ENCODE measurements at regions not wholly inside any gene's neighbourhood (a gene's known extent, or its start where the extent isn't known, plus 50 kb on each side); places are given as distances from the start of the nearest gene placed in this dataset.

DNA sequence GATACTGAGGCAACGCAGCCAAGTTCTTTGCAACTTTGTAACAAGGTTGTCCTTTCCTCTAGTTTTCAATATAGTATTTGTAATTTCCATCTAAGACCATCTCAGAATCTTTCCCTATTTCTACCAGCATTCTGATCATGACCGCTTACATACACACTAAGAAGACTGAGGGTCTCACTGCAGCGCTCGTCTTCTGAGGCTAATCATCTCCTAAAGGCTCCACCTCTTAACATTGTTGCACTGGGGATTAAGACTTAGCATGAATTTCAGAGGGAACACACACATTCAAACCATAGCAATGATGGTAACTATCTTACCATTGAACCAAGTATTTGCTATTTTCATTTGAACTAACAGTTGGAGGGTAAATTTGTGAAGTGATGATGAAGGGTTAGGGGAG, 463.3 kb upstream of the CCDC54 start:
- no peaks in the 10 kb centered on the region for H3K27me3 ChIP-seq (ENCODE audit: low read depth)
- no peak overlapping the region for H3K4me3 ChIP-seq
- TF ChIP-seq, protein P1, sequence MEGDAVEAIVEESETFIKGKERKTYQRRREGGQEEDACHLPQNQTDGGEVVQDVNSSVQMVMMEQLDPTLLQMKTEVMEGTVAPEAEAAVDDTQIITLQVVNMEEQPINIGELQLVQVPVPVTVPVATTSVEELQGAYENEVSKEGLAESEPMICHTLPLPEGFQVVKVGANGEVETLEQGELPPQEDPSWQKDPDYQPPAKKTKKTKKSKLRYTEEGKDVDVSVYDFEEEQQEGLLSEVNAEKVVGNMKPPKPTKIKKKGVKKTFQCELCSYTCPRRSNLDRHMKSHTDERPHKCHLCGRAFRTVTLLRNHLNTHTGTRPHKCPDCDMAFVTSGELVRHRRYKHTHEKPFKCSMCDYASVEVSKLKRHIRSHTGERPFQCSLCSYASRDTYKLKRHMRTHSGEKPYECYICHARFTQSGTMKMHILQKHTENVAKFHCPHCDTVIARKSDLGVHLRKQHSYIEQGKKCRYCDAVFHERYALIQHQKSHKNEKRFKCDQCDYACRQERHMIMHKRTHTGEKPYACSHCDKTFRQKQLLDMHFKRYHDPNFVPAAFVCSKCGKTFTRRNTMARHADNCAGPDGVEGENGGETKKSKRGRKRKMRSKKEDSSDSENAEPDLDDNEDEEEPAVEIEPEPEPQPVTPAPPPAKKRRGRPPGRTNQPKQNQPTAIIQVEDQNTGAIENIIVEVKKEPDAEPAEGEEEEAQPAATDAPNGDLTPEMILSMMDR (IDR thresholded peaks at IDR 0.05; ENCODE audit: borderline replicate concordance), result no peak
- H3K27ac ChIP-seq (replicated peaks), result no peak overlapping the region
- no peak for DNase-seq
- intact Hi-C loops (cut with micrococcal nuclease), result no loop called here
- H3K4me1 ChIP-seq, result no peaks in the 10 kb centered on the region
- no peaks in the 10 kb centered on the region for H3K9me3 ChIP-seq (replicated peaks)
- no peaks in the 10 kb centered on the region for H3K36me3 ChIP-seq

DNA sequence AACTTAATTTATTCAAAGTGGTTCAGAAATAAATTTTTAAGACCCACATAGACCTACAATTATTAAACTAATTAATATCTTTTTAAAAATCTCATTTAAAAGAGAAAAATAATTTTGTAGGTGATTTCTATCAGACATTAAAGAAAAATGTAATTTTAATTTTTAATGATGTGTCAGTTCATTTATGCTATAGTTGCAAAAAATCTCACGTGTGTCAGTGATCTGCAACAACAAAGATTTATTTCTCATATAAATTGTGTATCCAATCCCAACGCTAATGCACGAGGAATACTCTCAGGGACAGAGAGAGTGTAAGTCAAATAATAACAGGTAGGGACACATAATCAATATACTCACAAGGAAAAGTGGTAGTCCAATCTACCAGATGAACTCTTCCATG, 456.6 kb upstream of the CCDC54 start:
- no peaks in the 10 kb centered on the region for H3K4me1 ChIP-seq
- no peaks in the 10 kb centered on the region for H3K9me3 ChIP-seq (replicated peaks)
- no peak for DNase-seq
- no peaks in the 10 kb centered on the region for H3K36me3 ChIP-seq
- intact Hi-C loops (cut with micrococcal nuclease), result no loop called here
- H3K27me3 ChIP-seq (ENCODE audit: low read depth), result no peaks in the 10 kb centered on the region
- H3K27ac ChIP-seq (replicated peaks), result no peak overlapping the region
- TF ChIP-seq, protein P1 (IDR thresholded peaks at IDR 0.05; ENCODE audit: borderline replicate concordance), result no peak
- no peak overlapping the region for H3K4me3 ChIP-seq

DNA sequence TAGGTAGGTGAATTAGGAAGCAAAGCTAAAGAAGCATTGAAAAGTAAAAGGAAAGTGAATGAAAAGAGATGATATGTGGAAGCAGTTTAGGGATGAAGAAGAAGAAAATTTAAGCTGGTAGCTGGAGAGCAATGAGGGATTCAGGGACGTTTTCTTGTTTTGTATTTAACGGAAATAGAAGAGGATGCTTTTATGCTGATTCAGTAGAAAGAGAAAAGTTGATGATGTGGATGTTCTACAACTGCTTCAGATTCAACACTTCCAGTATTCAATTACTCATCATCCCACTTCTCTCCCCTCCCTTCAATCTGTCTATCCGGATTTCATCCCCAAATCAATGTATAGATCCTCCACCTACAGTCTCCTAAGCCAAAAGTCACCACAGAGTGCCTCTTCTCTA, 448.2 kb upstream of the CCDC54 start:
- Histone ChIP-seq H3K36me3 (no peaks in the 10 kb centered on the region), H3K9me3 (replicated peaks) (peaks cover 2% of the 10 kb centered on the region), H3K27me3 (ENCODE audit: low read depth) (no peaks in the 10 kb centered on the region), H3K4me1 (no peaks in the 10 kb centered on the region), H3K27ac (replicated peaks) (no peak overlapping the region), H3K4me3 (no peak overlapping the region)
- intact Hi-C loops (cut with micrococcal nuclease), result no loop called here
- DNase-seq, result no peak
- TF ChIP-seq, protein P1 (IDR thresholded peaks at IDR 0.05; ENCODE audit: borderline replicate concordance), result no peak

DNA sequence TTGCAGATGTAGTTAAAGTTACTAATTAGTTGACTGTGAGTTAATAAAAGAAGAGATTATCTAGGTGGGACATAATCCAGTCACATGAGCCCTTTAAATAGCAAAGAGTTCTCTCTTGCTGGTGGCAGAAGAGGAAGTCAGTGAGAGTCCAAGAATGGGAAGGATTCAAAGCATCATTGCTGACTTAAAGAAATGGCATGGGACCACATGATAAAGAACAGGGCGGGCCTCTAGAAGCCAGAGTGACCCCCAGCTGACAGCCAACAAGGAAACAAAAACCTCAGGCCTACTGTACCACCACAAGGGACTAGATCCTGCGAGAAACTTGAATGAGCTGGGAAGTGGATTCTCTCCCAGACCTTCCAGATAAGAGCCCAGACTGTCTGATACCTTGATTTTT, 447.2 kb upstream of the CCDC54 start:
- H3K36me3 ChIP-seq, result no peaks in the 10 kb centered on the region
- TF ChIP-seq, protein P1 (IDR thresholded peaks at IDR 0.05; ENCODE audit: borderline replicate concordance), result no peak
- intact Hi-C loops (cut with micrococcal nuclease), result no loop called here
- H3K4me3 ChIP-seq, result no peak overlapping the region
- no peak overlapping the region for H3K27ac ChIP-seq (replicated peaks)
- peaks cover 12% of the 10 kb centered on the region for H3K9me3 ChIP-seq (replicated peaks)
- DNase-seq, result no peak
- no peaks in the 10 kb centered on the region for H3K4me1 ChIP-seq
- H3K27me3 ChIP-seq (ENCODE audit: low read depth), result no peaks in the 10 kb centered on the region

DNA sequence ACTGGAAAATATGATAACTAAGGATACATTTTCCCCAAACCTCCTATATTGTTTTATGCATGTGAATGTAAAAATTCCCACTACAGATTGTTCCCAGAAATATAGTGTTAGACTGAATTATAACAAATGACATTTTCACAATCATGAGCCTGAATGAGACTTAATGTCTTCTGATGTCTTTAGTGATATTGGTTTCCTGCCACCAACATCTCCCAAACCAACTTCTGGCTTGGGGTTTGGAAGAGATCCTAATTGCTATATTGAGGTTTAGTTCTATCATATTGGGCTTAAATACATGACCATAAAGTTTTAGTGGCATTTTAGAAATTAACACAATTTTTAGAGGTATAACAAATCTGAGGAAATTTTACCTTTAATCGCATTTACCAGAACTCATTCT, 445.3 kb upstream of the CCDC54 start:
- TF ChIP-seq, protein P1 (IDR thresholded peaks at IDR 0.05; ENCODE audit: borderline replicate concordance), result no peak
- DNase-seq, result no peak
- H3K36me3 ChIP-seq, result no peaks in the 10 kb centered on the region
- no peaks in the 10 kb centered on the region for H3K27me3 ChIP-seq (ENCODE audit: low read depth)
- H3K9me3 ChIP-seq (replicated peaks), result peaks cover 13% of the 10 kb centered on the region
- intact Hi-C loops (cut with micrococcal nuclease), result no loop called here
- H3K27ac ChIP-seq (replicated peaks), result no peak overlapping the region
- no peak overlapping the region for H3K4me3 ChIP-seq
- no peaks in the 10 kb centered on the region for H3K4me1 ChIP-seq

DNA sequence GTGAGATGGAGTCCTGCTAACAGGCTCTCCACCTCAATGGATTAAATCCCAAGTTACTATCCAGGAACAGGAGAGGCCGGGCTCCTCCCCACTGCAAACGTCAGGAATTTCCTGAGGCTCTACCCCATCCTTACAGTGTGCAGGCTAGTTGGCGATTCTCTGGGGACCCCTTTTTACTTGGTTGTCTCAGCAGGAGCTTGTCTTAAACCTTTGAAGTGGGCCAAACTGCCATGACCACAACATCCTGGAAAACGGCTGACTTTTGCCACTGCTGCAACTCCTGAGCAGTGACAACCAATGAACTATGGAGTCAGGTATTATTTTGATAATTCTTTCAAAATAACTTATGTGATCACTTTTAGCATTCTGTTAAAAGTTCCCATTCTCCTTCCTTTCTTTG, 440.9 kb upstream of the CCDC54 start:
- intact Hi-C loops (cut with micrococcal nuclease), result no loop called here

More for the DNA sequence above, 440.9 kb upstream of the CCDC54 start:
- no peaks in the 10 kb centered on the region for H3K4me1 ChIP-seq
- H3K36me3 ChIP-seq, result no peaks in the 10 kb centered on the region
- TF ChIP-seq, protein P1 (IDR thresholded peaks at IDR 0.05; ENCODE audit: borderline replicate concordance), result no peak
- no peak overlapping the region for H3K27ac ChIP-seq (replicated peaks)
- no peak overlapping the region for H3K4me3 ChIP-seq
- DNase-seq, result no peak
- peaks cover 19% of the 10 kb centered on the region for H3K9me3 ChIP-seq (replicated peaks)
- no peaks in the 10 kb centered on the region for H3K27me3 ChIP-seq (ENCODE audit: low read depth)
